Activated gamma-delta T cell (primary cell): ENCODE measurements at regions not wholly inside any gene's neighbourhood (a gene's known extent, or its start where the extent isn't known, plus 50 kb on each side); places are given as distances from the start of the nearest gene placed in this dataset.

ENCODE experiments used
- DNase-seq: peaks from one replicate; lab custom pipeline; 2025; lab: John Stamatoyannopoulos, UW

GRCh38 chr6:106035655-106036054 is 50.5 kb upstream of the PRDM1 start:
- no peak for DNase-seq

GRCh38 chr6:106033806-106034205 is 52.3 kb upstream of the PRDM1 start:
- no peak for DNase-seq

GRCh38 chr6:106027758-106028157 is 58.4 kb upstream of the PRDM1 start:
- no peak for DNase-seq

- no peak for DNase-seq
Measured at GRCh38 chr6:106026748-106027715, 59.1 kb upstream of the PRDM1 start.

- DNase-seq, result no peak
Measured at GRCh38 chr6:106025655-106026054, 60.5 kb upstream of the PRDM1 start.

GRCh38 chr6:106022801-106023200 is 63.3 kb upstream of the PRDM1 start:
- DNase-seq, result no peak

GRCh38 chr6:106017454-106017853 is 68.7 kb upstream of the PRDM1 start:
- no peak for DNase-seq

- no peak for DNase-seq
Measured at GRCh38 chr6:106014955-106015354, 71.2 kb upstream of the PRDM1 start.

GRCh38 chr6:106011476-106011875 is 74.7 kb upstream of the PRDM1 start:
- no peak for DNase-seq

- DNase-seq, result no peak
Measured at GRCh38 chr6:106005954-106006353, 80.2 kb upstream of the PRDM1 start.

- no peak for DNase-seq
Measured at GRCh38 chr6:106005013-106005412, 81.1 kb upstream of the PRDM1 start.

- no peak for DNase-seq
Measured at GRCh38 chr6:106003268-106003987, 82.7 kb upstream of the PRDM1 start.

GRCh38 chr6:106002005-106002404 is 84.1 kb upstream of the PRDM1 start:
- no peak for DNase-seq

- DNase-seq, result no peak
Measured at GRCh38 chr6:106000935-106001334, 85.2 kb upstream of the PRDM1 start.

- DNase-seq, result no peak
Measured at GRCh38 chr6:105997482-105997881, 88.7 kb upstream of the PRDM1 start.

- DNase-seq, result no peak
Measured at GRCh38 chr6:105995391-105995865, 90.7 kb upstream of the PRDM1 start.

- DNase-seq, result peak; percentile 20
Measured at GRCh38 chr6:105994591-105995390, 91.3 kb upstream of the PRDM1 start.

GRCh38 chr6:105994118-105994590 is 92.0 kb upstream of the PRDM1 start:
- DNase-seq, result peak; percentile 12

- DNase-seq, result no peak
Measured at GRCh38 chr6:105993341-105994117, 92.6 kb upstream of the PRDM1 start.

- DNase-seq, result peak; percentile 73
Measured at GRCh38 chr6:105992315-105992961, 93.7 kb upstream of the PRDM1 start.
